Activated naive CD4-positive, alpha-beta T cell treated with anti-CD3 and anti-CD28 coated beads, Interleukin-2, amount 50 U/mL, for 24 hours (primary cell): ENCODE measurements at regions not wholly inside any gene's neighbourhood (a gene's known extent, or its start where the extent isn't known, plus 50 kb on each side); places are given as distances from the start of the nearest gene placed in this dataset.

ENCODE experiments used
- H3K27ac Mint-ChIP-seq: one replicate; pipeline ENCODE4 v1.8.0; 2021; ENCODE audit warnings: mild to moderate bottlenecking, mixed read lengths
- H3K27me3 Mint-ChIP-seq: one replicate; pipeline ENCODE4 v1.8.0; 2021; ENCODE audit warnings: mixed read lengths
- H3K36me3 Mint-ChIP-seq: one replicate; pipeline ENCODE4 v1.8.0; 2021; ENCODE audit warnings: mixed read lengths
- H3K4me1 Mint-ChIP-seq: one replicate; pipeline ENCODE4 v1.8.0; 2021; ENCODE audit warnings: mixed read lengths
- H3K4me3 Mint-ChIP-seq: one replicate; pipeline ENCODE4 v1.8.0; 2021; ENCODE audit warnings: mild to moderate bottlenecking, mixed read lengths
- H3K9me3 Mint-ChIP-seq: one replicate; pipeline ENCODE4 v1.8.0; 2021; ENCODE audit warnings: mixed read lengths

- Mint-ChIP-seq H3K9me3 (peaks cover 9% of the 10 kb centered on the region), H3K4me1 (no peaks in the 10 kb centered on the region), H3K27me3 (no peaks in the 10 kb centered on the region), H3K27ac (no peak overlapping the region), H3K4me3 (no peak overlapping the region), H3K36me3 (no peaks in the 10 kb centered on the region)
These were observed 174.4 kb upstream of the NT5E start for GRCh38 chr6:85275338-85275985.

DNA sequence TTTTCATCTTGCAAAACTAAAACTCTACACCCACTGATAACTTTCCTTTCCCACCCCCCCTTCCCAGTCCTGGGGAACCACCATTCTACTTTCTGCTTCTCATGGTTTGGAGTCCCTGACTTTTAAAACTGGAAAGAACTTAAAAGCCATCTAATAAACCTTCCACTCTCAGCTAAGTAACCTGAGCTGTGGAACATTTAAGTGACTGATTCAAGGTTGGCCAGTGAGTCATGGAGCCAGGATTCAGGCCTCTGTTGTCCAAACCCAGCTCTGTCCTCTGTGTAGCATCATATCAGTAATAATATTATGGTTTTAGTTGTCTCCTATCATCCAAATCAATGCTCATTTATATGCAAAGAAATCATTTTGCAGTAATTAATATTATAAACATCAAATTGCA is 176.0 kb upstream of the NT5E start:
- Mint-ChIP-seq H3K27ac (no peak overlapping the region), H3K36me3 (no peaks in the 10 kb centered on the region), H3K9me3 (peaks cover 9% of the 10 kb centered on the region), H3K4me3 (no peak overlapping the region), H3K27me3 (peaks cover 1% of the 10 kb centered on the region), H3K4me1 (no peaks in the 10 kb centered on the region)

DNA sequence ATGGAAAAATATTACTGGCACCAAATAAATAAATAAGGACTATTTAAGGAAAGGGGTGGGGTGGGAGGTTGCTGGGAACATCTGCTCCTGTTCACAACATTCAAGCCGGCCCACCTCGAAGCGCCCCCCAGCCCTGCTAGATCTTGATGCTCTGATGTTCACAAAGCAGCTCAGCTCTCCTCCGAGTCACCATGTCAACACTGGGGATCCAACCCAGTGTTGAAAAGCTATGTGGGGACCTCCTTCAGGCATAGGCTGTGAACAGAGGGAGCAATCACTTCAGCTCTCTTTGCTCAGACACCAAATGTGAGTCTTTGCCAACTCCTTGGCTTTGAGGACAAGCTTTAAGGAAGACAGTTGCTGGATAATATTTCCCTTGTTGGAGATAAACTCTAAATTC is 176.8 kb upstream of the NT5E start:
- H3K4me1 Mint-ChIP-seq, result no peaks in the 10 kb centered on the region
- no peak overlapping the region for H3K27ac Mint-ChIP-seq
- no peak overlapping the region for H3K4me3 Mint-ChIP-seq
- peaks cover 9% of the 10 kb centered on the region for H3K9me3 Mint-ChIP-seq
- H3K36me3 Mint-ChIP-seq, result no peaks in the 10 kb centered on the region
- peaks cover 1% of the 10 kb centered on the region for H3K27me3 Mint-ChIP-seq

DNA sequence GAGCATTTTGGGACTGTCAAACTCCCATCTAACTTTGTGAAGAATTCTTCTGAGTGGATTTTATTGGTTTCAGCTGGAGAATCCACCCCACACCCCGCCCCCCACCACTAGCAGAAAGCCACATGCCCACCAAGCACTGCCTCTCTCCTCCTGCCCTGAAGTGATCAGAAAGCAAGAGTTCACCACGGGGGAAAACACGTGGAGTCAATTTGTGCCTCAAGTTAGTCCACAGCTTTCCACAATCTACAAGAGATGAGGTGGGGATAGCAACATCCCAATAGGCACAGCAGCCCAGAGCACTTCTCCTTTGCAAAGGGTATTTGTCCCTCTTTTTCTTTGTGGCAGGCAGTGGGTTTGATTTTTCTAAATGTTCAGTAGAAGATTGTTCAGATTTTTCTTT is 177.3 kb upstream of the NT5E start:
- H3K36me3 Mint-ChIP-seq, result no peaks in the 10 kb centered on the region
- H3K27ac Mint-ChIP-seq, result no peak overlapping the region
- H3K4me3 Mint-ChIP-seq, result no peak overlapping the region
- H3K9me3 Mint-ChIP-seq, result peaks cover 11% of the 10 kb centered on the region
- peaks cover 3% of the 10 kb centered on the region for H3K27me3 Mint-ChIP-seq
- no peaks in the 10 kb centered on the region for H3K4me1 Mint-ChIP-seq

- H3K27me3 Mint-ChIP-seq, result peaks cover 3% of the 10 kb centered on the region
- no peak overlapping the region for H3K27ac Mint-ChIP-seq
- no peaks in the 10 kb centered on the region for H3K4me1 Mint-ChIP-seq
- peaks cover 2% of the 10 kb centered on the region for H3K9me3 Mint-ChIP-seq
- H3K4me3 Mint-ChIP-seq, result no peak overlapping the region
- no peaks in the 10 kb centered on the region for H3K36me3 Mint-ChIP-seq
These were observed 187.3 kb upstream of the NT5E start for GRCh38 chr6:85262621-85263020.

DNA sequence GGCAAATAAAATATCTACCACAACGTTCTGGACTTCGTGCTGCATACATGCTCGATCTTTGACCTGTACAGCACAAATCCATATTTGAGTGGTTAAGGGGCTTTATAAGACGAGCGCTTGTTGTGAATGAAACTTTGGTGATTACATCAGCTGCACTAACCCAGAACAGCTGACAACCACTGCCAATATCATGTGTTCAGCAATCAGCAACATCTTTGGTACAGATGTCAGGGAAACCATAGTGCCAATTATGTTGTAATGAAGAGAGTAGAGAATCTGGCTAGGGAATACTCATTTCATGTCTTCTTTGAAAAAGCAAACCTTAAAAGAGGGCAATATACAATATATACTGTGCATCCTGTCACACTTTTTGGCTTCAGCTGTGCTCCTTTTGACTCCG is 188.6 kb upstream of the NT5E start:
- peaks cover 2% of the 10 kb centered on the region for H3K27me3 Mint-ChIP-seq
- H3K36me3 Mint-ChIP-seq, result no peaks in the 10 kb centered on the region
- no peaks in the 10 kb centered on the region for H3K4me1 Mint-ChIP-seq
- no peaks in the 10 kb centered on the region for H3K9me3 Mint-ChIP-seq
- H3K4me3 Mint-ChIP-seq, result no peak overlapping the region
- H3K27ac Mint-ChIP-seq, result no peak overlapping the region

GRCh38 chr6:85255661-85256060 is 194.2 kb upstream of the NT5E start:
- Mint-ChIP-seq H3K9me3 (no peaks in the 10 kb centered on the region), H3K27me3 (peaks cover 5% of the 10 kb centered on the region), H3K4me3 (no peak overlapping the region), H3K36me3 (no peaks in the 10 kb centered on the region), H3K27ac (no peak overlapping the region), H3K4me1 (no peaks in the 10 kb centered on the region)

- Mint-ChIP-seq H3K36me3 (no peaks in the 10 kb centered on the region), H3K9me3 (no peaks in the 10 kb centered on the region)
These were observed 197.3 kb upstream of the NT5E start for GRCh38 chr6:85252552-85252951.

DNA sequence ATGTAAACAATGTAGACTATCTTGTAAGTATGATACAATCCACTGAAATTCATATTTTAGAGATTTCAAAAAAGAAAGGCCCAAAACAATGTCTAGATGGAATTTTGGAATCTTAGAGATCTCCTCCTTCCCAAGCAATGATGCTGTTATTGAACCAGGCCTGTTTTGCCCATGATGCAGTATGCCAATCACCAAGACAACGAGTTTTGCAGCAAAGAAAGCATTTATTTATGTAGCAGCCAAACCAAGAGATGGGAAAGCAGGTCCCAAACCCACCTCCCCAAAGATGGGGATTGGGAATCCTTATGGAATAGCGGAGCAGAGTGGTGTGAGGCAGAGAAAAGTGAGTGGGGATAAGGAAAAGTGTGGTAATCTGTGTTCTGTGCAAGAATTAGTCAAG is 197.8 kb upstream of the NT5E start:
- Mint-ChIP-seq H3K4me1 (no peaks in the 10 kb centered on the region), H3K27me3 (peaks cover 7% of the 10 kb centered on the region), H3K4me3 (no peak overlapping the region), H3K27ac (no peak overlapping the region), H3K9me3 (no peaks in the 10 kb centered on the region), H3K36me3 (no peaks in the 10 kb centered on the region)

More at GRCh38 chr6:85252552-85252951, 197.3 kb upstream of the NT5E start:
- H3K27ac Mint-ChIP-seq, result no peak overlapping the region
- no peak overlapping the region for H3K4me3 Mint-ChIP-seq
- no peaks in the 10 kb centered on the region for H3K4me1 Mint-ChIP-seq
- peaks cover 7% of the 10 kb centered on the region for H3K27me3 Mint-ChIP-seq

DNA sequence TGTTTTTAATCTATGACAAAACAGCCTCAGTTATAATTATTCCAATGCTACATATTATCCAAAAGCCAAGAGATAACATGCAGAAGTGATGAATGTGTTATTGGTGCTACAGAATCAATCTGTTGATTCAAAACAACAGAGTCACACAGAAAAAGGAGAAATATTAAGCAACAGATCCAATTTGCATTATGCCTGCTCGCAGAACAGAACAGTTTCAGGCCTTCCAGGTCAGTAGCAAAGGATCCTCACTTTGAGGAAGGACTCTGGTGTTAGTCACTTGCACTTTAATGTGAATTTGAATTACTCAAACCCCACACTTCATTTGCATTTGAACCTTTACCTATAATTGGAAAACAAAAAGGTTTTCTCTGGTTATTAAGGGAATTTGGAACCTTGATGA is 198.6 kb upstream of the NT5E start:
- Mint-ChIP-seq H3K4me1 (no peaks in the 10 kb centered on the region), H3K27me3 (peaks cover 5% of the 10 kb centered on the region), H3K27ac (no peak overlapping the region), H3K4me3 (no peak overlapping the region), H3K9me3 (no peaks in the 10 kb centered on the region), H3K36me3 (no peaks in the 10 kb centered on the region)

DNA sequence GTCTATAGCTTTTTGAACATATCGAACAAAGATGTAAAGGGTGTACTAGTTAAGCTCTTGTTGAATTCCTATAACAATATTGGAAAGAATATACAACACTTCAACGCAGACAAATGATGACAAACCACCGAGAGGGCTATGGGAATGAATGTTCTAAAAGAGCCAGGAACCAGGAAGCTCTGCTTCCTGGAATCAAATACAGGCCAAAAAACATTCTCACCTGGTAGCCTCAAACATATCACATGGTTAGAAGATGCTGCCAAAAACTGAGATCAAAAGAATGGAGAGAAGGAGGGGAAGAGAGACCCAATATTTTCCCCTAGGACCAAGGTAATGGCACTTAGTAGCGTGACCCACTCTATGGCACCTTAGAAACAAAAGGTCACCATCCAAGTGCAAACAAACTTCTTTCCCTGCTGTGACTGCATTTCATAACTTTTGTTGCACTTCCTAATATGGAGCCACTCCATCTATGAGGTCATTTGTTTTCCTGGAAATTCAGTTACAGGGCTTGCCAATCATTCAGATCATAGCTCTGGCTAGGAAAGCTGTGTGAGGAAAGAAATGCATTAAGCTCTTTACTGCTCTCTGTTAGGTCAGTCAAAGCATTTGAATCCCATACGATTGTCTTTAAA is 199.2 kb upstream of the NT5E start:
- H3K27ac Mint-ChIP-seq, result no peak overlapping the region
- H3K9me3 Mint-ChIP-seq, result no peaks in the 10 kb centered on the region
- no peaks in the 10 kb centered on the region for H3K36me3 Mint-ChIP-seq
- H3K4me1 Mint-ChIP-seq, result no peaks in the 10 kb centered on the region
- H3K4me3 Mint-ChIP-seq, result no peak overlapping the region
- peaks cover 5% of the 10 kb centered on the region for H3K27me3 Mint-ChIP-seq

GRCh38 chr6:85245004-85245403 is 204.9 kb upstream of the NT5E start:
- no peak overlapping the region for H3K27ac Mint-ChIP-seq
- H3K27me3 Mint-ChIP-seq, result peaks cover 2% of the 10 kb centered on the region
- H3K9me3 Mint-ChIP-seq, result no peaks in the 10 kb centered on the region
- H3K4me3 Mint-ChIP-seq, result no peak overlapping the region
- H3K36me3 Mint-ChIP-seq, result no peaks in the 10 kb centered on the region
- no peaks in the 10 kb centered on the region for H3K4me1 Mint-ChIP-seq

DNA sequence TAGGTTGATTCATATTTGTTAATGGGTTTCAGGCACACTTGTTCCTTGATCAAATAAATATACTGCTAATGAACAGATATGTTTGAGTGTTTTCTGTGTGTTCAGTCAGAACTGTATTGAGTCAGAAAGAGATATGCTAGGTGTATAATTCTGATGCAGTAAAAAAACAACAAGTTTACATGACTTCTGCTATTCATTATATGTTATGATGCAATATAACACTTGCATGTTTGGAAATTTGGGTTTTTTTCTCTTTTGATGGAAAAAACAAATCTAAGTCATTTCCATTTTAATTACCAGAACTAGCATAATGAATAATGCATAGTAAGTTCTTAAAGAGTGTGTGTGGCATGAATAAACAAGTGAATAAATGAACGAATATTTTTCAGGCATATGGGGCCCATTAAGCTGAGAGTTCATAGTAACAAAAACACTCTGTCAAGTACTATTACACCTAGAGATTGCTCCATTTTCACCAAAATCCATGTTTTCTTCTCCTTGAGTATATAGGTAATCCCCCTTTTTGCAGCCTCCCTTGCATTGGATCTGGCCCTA is 208.3 kb upstream of the NT5E start:
- Mint-ChIP-seq H3K36me3 (no peaks in the 10 kb centered on the region), H3K9me3 (no peaks in the 10 kb centered on the region), H3K27me3 (no peaks in the 10 kb centered on the region), H3K4me3 (no peak overlapping the region), H3K4me1 (no peaks in the 10 kb centered on the region), H3K27ac (no peak overlapping the region)

DNA sequence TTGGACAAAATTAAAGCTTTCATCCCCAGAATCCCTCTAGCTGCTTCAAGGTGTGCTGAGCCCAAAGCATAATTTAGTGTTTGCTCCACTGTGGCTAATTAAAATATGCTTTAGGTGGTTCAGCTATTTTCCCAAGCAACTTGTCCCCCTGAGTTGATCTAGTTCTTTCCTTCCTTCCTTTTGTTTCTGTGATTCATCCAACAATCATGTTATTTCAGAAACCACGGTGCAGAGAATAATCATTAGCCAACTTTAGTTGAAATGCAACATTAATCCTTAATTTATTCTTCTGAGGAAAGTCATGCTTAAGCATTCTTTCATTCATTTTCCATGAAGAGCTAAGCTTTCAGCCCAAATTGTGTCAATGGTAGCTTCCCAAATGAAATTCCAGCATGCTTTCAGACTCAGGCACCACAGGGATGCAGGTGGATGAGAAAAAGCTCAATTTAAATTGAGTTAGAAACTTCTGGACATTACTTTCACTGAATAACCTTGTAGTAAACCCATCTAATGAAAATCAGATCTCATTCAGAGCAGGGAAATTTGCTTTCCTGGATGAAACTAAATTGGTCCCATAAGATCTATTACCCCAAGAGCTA is 209.0 kb upstream of the NT5E start:
- no peaks in the 10 kb centered on the region for H3K36me3 Mint-ChIP-seq
- H3K4me3 Mint-ChIP-seq, result no peak overlapping the region
- H3K27ac Mint-ChIP-seq, result no peak overlapping the region
- H3K9me3 Mint-ChIP-seq, result no peaks in the 10 kb centered on the region
- H3K27me3 Mint-ChIP-seq, result no peaks in the 10 kb centered on the region
- H3K4me1 Mint-ChIP-seq, result no peaks in the 10 kb centered on the region

GRCh38 chr6:85237478-85237877 is 212.4 kb upstream of the NT5E start:
- Mint-ChIP-seq H3K4me3 (no peak overlapping the region), H3K27me3 (no peaks in the 10 kb centered on the region), H3K4me1 (no peaks in the 10 kb centered on the region), H3K36me3 (no peaks in the 10 kb centered on the region), H3K9me3 (no peaks in the 10 kb centered on the region), H3K27ac (no peak overlapping the region)

DNA sequence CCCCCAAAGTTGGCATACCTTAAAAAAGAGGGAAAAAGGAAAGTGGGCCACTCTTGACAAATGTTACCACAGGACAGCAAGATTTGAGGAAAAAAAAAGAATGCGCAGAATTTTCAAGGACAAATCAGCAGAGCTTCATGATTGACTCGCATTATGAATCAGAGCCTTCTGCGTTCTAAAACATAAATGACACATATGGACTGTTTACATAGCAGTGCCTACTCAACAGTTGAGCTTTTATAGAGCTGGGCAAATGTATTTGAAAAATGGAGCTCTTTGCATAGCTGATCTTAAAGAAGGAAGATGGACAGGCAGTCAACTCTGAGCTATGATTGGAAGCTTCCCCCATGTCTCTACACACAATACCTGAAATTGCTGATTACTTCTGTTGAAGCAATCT is 213.2 kb upstream of the NT5E start:
- no peaks in the 10 kb centered on the region for H3K36me3 Mint-ChIP-seq
- no peaks in the 10 kb centered on the region for H3K9me3 Mint-ChIP-seq
- H3K4me3 Mint-ChIP-seq, result no peak overlapping the region
- no peaks in the 10 kb centered on the region for H3K27me3 Mint-ChIP-seq
- no peaks in the 10 kb centered on the region for H3K4me1 Mint-ChIP-seq
- H3K27ac Mint-ChIP-seq, result no peak overlapping the region
